ENCODE measurements at regions not wholly inside any gene's neighbourhood (a gene's known extent, or its start where the extent isn't known, plus 50 kb on each side); places are given as distances from the start of the nearest gene placed in this dataset.

GRCh38 chr1:203944651-203945404 is 83.4 kb downstream of the SNRPE start:
- TF ChIP-seq CTCF (conservative IDR thresholded peaks at IDR 0.05; ENCODE audit: low read depth in 2 of 2) (no peak), POLR2AphosphoS5 (IDR thresholded peaks at IDR 0.05; ENCODE audit: low read depth) (no peak), EZH2 (IDR thresholded peaks at IDR 0.05; ENCODE audit: low read depth, unreplicated experiment) (no peak), EZH2phosphoT487 (IDR thresholded peaks at IDR 0.05; ENCODE audit: unreplicated experiment) (no peak), NANOG (IDR thresholded peaks at IDR 0.05; ENCODE audit: borderline replicate concordance) (no peak), JUNB (IDR thresholded peaks at IDR 0.05; ENCODE audit: unreplicated experiment) (no peak), REST (IDR thresholded peaks at IDR 0.05; ENCODE audit: unreplicated experiment) (no peak)
